ENCODE measurements at regions not wholly inside any gene's neighbourhood (a gene's known extent, or its start where the extent isn't known, plus 50 kb on each side); places are given as distances from the start of the nearest gene placed in this dataset.
"Not testable (repeated sequence)": the region's sequence is repeated elsewhere in the genome, so short reads cannot be mapped to it uniquely, and the experiment has no call there.

- Histone ChIP-seq H3K36me3 (peaks cover 0 to 24% (median 8%) of the 10 kb centered on the region in 11 experiments; a peak in 9 of 22 replicates), H3K4me2 (peak overlapping the region in 6 of 11 experiments; percentile 26 to 53 (median 44); a peak in 8 of 22 replicates), H3K4me1 (peaks cover 0 to 16% (median 14%) of the 10 kb centered on the region in 10 experiments; a peak in 17 of 20 replicates), H4K20me1 (no peaks in the 10 kb centered on the region; a peak in 1 of 22 replicates), H3K27me3 (no peaks in the 10 kb centered on the region), H3K4me3 (no peak overlapping the region), H3K9me3 (replicated peaks in 1 of 11) (no peaks in the 10 kb centered on the region), H3K9ac (0 out of 22 replicates have a peak overlapping the region, but pooled peaks of 1 of the 11 experiments have one; percentile 10), H3K27ac (no peak overlapping the region)
- no peak for TF ChIP-seq Cebpa-rat (IDR thresholded peaks at IDR 0.05)
Measured at GRCh38 chr19:5245631-5246553, 94.7 kb downstream of the PTPRS start.

- Histone ChIP-seq H3K27ac (no peak overlapping the region), H3K27me3 (no peaks in the 10 kb centered on the region), H3K36me3 (peaks cover 0 to 27% (median 8%) of the 10 kb centered on the region in 11 experiments; a peak in 9 of 22 replicates), H3K9me3 (replicated peaks in 1 of 11) (no peaks in the 10 kb centered on the region), H3K4me1 (peaks cover 0 to 16% (median 14%) of the 10 kb centered on the region in 10 experiments; a peak in 17 of 20 replicates), H3K4me3 (no peak overlapping the region), H3K9ac (no peak overlapping the region), H3K4me2 (no peak overlapping the region), H4K20me1 (no peaks in the 10 kb centered on the region; a peak in 1 of 22 replicates)
- TF ChIP-seq Cebpa-rat (IDR thresholded peaks at IDR 0.05), result no peak
Measured at GRCh38 chr19:5244351-5244750, 96.3 kb downstream of the PTPRS start.

DNA sequence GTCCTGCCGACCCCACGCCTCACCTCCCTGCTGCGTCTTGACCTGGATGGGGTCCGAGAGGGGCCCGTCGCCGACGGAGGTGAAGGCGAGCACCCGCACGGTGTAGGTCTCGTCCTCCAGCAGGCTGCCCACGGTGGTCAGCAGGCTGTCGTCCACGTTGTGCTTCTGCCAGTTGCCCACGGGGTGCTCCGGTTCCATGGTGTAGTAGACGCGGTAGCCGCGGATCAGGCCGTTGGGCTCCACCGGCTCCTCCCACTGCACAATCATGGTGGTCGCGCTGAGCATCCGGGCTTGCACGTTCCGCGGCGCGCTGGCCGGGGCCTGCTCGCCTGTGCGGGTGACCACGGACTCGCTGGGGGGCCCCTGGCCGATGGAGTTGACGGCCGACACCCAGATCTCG lies 96.7 kb downstream of the PTPRS start:
- H3K4me3 ChIP-seq, result no peak overlapping the region
- no peak overlapping the region for H3K9ac ChIP-seq
- H3K27me3 ChIP-seq, result no peaks in the 10 kb centered on the region
- no peak for TF ChIP-seq Cebpa-rat (IDR thresholded peaks at IDR 0.05)
- H3K4me1 ChIP-seq, result peaks cover 0 to 16% (median 14%) of the 10 kb centered on the region in 10 experiments; a peak in 17 of 20 replicates
- no peaks in the 10 kb centered on the region for H3K9me3 ChIP-seq (replicated peaks in 1 of 11)
- H3K4me2 ChIP-seq, result no peak overlapping the region
- H3K27ac ChIP-seq, result no peak overlapping the region
- H3K36me3 ChIP-seq, result peaks cover 0 to 23% (median 8%) of the 10 kb centered on the region in 11 experiments; a peak in 9 of 22 replicates
- H4K20me1 ChIP-seq, result no peaks in the 10 kb centered on the region; a peak in 1 of 22 replicates

- H3K4me1 ChIP-seq, H3K4me2 ChIP-seq: not testable (repeated sequence)
Measured at GRCh38 chr19:5241896-5242295, 98.7 kb downstream of the PTPRS start.

GRCh38 chr19:5240011-5240410 lies 100.6 kb downstream of the PTPRS start:
- TF ChIP-seq Cebpa-rat (IDR thresholded peaks at IDR 0.05), result no peak

More at GRCh38 chr19:5241896-5242295, 98.7 kb downstream of the PTPRS start:
- not testable (repeated sequence) for H3K27ac ChIP-seq; H3K4me3 ChIP-seq; H4K20me1 ChIP-seq; H3K9ac ChIP-seq; H3K27me3 ChIP-seq; H3K9me3 ChIP-seq (replicated peaks in 1 of 11)
- H3K36me3 ChIP-seq, result peaks cover 0 to 22% (median 8%) of the 10 kb centered on the region in 11 experiments; a peak in 9 of 22 replicates

DNA sequence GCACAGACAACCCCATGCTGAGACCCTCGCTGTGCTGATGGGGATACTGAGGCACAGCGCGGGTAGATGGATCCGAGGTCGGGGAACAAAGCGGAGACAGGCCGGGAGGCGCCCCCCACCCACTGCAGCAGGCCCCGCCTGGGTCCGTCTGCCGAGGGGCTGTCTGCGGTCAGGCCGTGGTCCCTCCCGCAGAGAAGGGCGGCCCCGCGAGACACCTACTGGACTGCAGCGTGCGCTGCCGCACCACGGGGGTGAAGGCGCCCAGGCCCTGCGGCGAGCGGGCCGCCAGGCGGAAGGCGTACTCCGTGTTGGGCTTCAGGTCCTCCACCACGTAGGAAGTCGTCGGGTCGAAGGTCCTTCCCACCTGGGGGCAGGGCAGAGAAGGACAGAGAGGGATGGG lies 101.9 kb downstream of the PTPRS start:
- H3K27ac ChIP-seq, result no peak overlapping the region
- no peak overlapping the region for H3K4me3 ChIP-seq
- H4K20me1 ChIP-seq, result no peaks in the 10 kb centered on the region; a peak in 1 of 22 replicates
- TF ChIP-seq Cebpa-rat (IDR thresholded peaks at IDR 0.05), result no peak
- no peak overlapping the region for H3K9ac ChIP-seq
- no peaks in the 10 kb centered on the region for H3K4me1 ChIP-seq
- H3K4me2 ChIP-seq, result no peak overlapping the region
- peaks cover 0 to 9% (median 1%) of the 10 kb centered on the region in 11 experiments; a peak in 7 of 22 replicates for H3K36me3 ChIP-seq
- H3K9me3 ChIP-seq (replicated peaks in 1 of 11), result no peaks in the 10 kb centered on the region
- no peaks in the 10 kb centered on the region for H3K27me3 ChIP-seq

More at GRCh38 chr19:5240011-5240410, 100.6 kb downstream of the PTPRS start:
- H3K27ac ChIP-seq, result no peak overlapping the region
- H3K4me1 ChIP-seq, result no peaks in the 10 kb centered on the region
- no peaks in the 10 kb centered on the region for H3K9me3 ChIP-seq (replicated peaks in 1 of 11)
- H3K4me2 ChIP-seq, result no peak overlapping the region
- H4K20me1 ChIP-seq, result no peaks in the 10 kb centered on the region; a peak in 1 of 22 replicates
- peaks cover 0 to 19% (median 8%) of the 10 kb centered on the region in 11 experiments; a peak in 9 of 22 replicates for H3K36me3 ChIP-seq
- H3K27me3 ChIP-seq, result no peaks in the 10 kb centered on the region
- H3K4me3 ChIP-seq, result no peak overlapping the region
- H3K9ac ChIP-seq, result no peak overlapping the region

DNA sequence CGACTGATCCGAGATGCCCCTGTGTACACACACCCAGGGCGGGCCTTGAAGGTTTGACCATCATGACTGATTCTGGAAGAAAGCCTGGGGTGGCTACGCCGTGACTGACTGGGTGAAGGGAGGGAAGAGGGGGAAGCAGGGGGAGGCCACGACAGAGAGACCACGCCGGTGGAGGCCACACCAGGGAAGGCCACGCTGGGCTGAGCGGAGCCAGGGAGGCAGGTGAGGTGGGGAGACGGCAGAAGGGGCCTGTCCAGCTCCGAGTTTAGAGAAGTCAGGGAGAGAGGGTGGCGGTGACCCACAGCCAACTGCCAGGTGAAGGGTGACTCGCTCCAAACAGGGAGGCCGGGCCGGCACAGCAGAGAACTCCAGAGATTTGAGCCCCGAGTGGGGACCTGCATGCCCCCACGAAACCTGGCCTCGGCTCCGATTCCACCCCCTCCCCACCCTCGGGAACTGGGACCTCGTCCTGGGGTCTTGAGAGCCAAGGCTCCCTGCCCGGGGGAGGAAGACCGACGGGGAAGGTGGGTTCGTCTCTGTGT lies 102.6 kb downstream of the PTPRS start:
- no peaks in the 10 kb centered on the region for H3K4me1 ChIP-seq
- H3K27ac ChIP-seq, result no peak overlapping the region
- no peak overlapping the region for H3K9ac ChIP-seq
- no peak for TF ChIP-seq Cebpa-rat (IDR thresholded peaks at IDR 0.05)
- no peaks in the 10 kb centered on the region for H3K9me3 ChIP-seq (replicated peaks in 1 of 11)
- H3K4me3 ChIP-seq, result no peak overlapping the region
- H3K36me3 ChIP-seq, result peaks cover 0 to 8% (median 0%) of the 10 kb centered on the region in 11 experiments; a peak in 3 of 22 replicates
- H3K4me2 ChIP-seq, result no peak overlapping the region
- no peaks in the 10 kb centered on the region; a peak in 1 of 22 replicates for H4K20me1 ChIP-seq
- H3K27me3 ChIP-seq, result no peaks in the 10 kb centered on the region

GRCh38 chr19:5237190-5237780 lies 103.3 kb downstream of the PTPRS start:
- H3K4me2 ChIP-seq, result no peak overlapping the region
- H3K4me3 ChIP-seq, result no peak overlapping the region
- peaks cover 0 to 8% (median 0%) of the 10 kb centered on the region in 11 experiments; a peak in 3 of 22 replicates for H3K36me3 ChIP-seq
- no peaks in the 10 kb centered on the region for H3K27me3 ChIP-seq
- no peak overlapping the region for H3K27ac ChIP-seq
- no peak for TF ChIP-seq Cebpa-rat (IDR thresholded peaks at IDR 0.05)
- H3K9ac ChIP-seq, result no peak overlapping the region
- no peaks in the 10 kb centered on the region for H3K9me3 ChIP-seq (replicated peaks in 1 of 11)
- no peaks in the 10 kb centered on the region for H3K4me1 ChIP-seq
- no peaks in the 10 kb centered on the region; a peak in 1 of 22 replicates for H4K20me1 ChIP-seq

All from BLaER1 treated with 17β-estradiol and CSF1 and Interleukin-3, amounts not matched to agents 10 nM and 100 nM (cell line).